ENCODE measurements at regions not wholly inside any gene's neighbourhood (a gene's known extent, or its start where the extent isn't known, plus 50 kb on each side); places are given as distances from the start of the nearest gene placed in this dataset.

DNA sequence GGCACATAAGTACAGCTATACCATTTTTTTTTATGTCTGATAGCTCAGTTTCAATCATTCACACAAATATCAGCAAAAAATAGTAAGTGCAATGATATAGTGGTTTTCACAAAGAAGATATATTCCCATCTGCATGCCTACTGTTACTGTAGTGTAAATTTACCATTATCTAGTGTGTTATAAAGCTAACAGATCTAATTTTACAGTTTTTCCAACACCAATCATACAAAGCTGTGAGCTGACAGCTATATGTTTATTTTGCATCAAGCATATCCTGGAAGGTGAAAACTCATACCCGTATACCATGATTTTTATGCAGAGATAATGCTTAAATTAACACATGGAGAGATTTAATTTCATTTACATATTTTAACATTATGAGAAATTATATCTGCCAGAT, 89.9 kb upstream of the HAPLN1 start:
- TF ChIP-seq POLR2A (IDR thresholded peaks at IDR 0.05; ENCODE audit: low read depth, low read length) = no peak
- TF ChIP-seq TAF1 (IDR thresholded peaks at IDR 0.05; ENCODE audit: borderline replicate concordance, low read depth, low read length) = no peak

All from GM12892 (cell line).